ENCODE measurements at regions not wholly inside any gene's neighbourhood (a gene's known extent, or its start where the extent isn't known, plus 50 kb on each side); places are given as distances from the start of the nearest gene placed in this dataset.

GRCh38 chrX:117510453-117510852, 606.2 kb downstream of the KLHL13 start:
- TF ChIP-seq POLR2AphosphoS5 (IDR thresholded peaks at IDR 0.05; ENCODE audit: low read depth) (no peak), REST (IDR thresholded peaks at IDR 0.05; ENCODE audit: insufficient replicate concordance, low read depth) (no peak), CTCF (IDR thresholded peaks at IDR 0.05; ENCODE audit: insufficient read depth, low read length) (no peak), SPI1 (IDR thresholded peaks at IDR 0.05; ENCODE audit: borderline replicate concordance, low read depth) (no peak), GABPA (IDR thresholded peaks at IDR 0.05; ENCODE audit: low read depth) (no peak)
- no peak for DNase-seq (ENCODE audit: low read depth in 1 of 2, low spot score in 1 of 2)
- Histone ChIP-seq H3K27me3 (ENCODE audit: insufficient read depth, poor library complexity, severe bottlenecking) (no peaks in the 10 kb centered on the region), H3K27ac (replicated peaks) (no peak overlapping the region), H3K4me3 (replicated peaks; ENCODE audit: insufficient read depth, low read length) (no peak overlapping the region)

DNA sequence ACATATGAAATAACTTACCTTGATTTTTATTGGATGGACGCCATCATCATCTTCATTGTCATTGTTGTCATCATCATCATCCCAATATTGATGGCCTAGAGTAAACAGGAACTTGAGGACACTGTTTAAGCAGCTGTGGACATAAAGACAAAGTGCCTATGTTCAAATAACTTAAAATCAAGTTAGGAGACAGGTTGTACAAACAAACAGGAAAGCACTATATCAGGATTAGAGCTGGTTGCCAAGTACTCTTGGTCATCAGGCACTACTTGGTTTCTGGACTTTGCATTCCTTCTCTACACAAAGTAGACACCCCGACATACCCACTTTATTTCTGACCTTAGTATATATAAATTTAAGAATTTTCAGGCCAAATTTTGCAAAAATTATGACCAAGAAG, 608.6 kb downstream of the KLHL13 start:
- no peak overlapping the region for H3K27ac ChIP-seq (replicated peaks)
- TF ChIP-seq REST (IDR thresholded peaks at IDR 0.05; ENCODE audit: insufficient replicate concordance, low read depth) (no peak), GABPA (IDR thresholded peaks at IDR 0.05; ENCODE audit: low read depth) (no peak), CTCF (IDR thresholded peaks at IDR 0.05; ENCODE audit: insufficient read depth, low read length) (no peak), SPI1 (IDR thresholded peaks at IDR 0.05; ENCODE audit: borderline replicate concordance, low read depth) (no peak), POLR2AphosphoS5 (IDR thresholded peaks at IDR 0.05; ENCODE audit: low read depth) (no peak)
- H3K4me3 ChIP-seq (replicated peaks; ENCODE audit: insufficient read depth, low read length) = no peak overlapping the region
- DNase-seq (ENCODE audit: low read depth in 1 of 2, low spot score in 1 of 2) = no peak
- no peaks in the 10 kb centered on the region for H3K27me3 ChIP-seq (ENCODE audit: insufficient read depth, poor library complexity, severe bottlenecking)

DNA sequence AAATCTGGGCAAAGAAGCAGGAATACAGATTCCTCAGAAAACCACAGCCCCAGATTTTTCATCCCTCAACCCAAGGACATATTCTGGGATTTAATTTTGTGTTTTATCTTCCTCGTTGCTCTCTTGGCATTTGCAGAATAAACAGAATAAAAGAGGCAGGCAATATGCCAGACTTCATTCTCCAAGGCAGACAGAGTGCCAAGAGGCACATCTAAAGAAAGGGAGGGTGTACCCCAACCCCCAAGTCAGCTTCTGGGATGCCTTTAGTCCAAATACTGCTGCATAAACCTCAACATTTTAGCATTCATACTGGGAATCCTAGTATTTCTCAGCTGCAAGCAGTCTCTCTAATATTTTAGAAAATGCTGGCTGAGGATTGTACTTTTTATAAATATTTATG, 629.2 kb downstream of the KLHL13 start:
- no peaks in the 10 kb centered on the region for H3K27me3 ChIP-seq (ENCODE audit: insufficient read depth, poor library complexity, severe bottlenecking)
- H3K4me3 ChIP-seq (replicated peaks; ENCODE audit: insufficient read depth, low read length) = no peak overlapping the region
- TF ChIP-seq SPI1 (IDR thresholded peaks at IDR 0.05; ENCODE audit: borderline replicate concordance, low read depth) (no peak), POLR2AphosphoS5 (IDR thresholded peaks at IDR 0.05; ENCODE audit: low read depth) (no peak), REST (IDR thresholded peaks at IDR 0.05; ENCODE audit: insufficient replicate concordance, low read depth) (no peak), CTCF (IDR thresholded peaks at IDR 0.05; ENCODE audit: insufficient read depth, low read length) (no peak), GABPA (IDR thresholded peaks at IDR 0.05; ENCODE audit: low read depth) (no peak)
- H3K27ac ChIP-seq (replicated peaks) = no peak overlapping the region
- DNase-seq (ENCODE audit: low read depth in 1 of 2, low spot score in 1 of 2) = no peak

All from HL-60 (cell line).